ENCODE measurements at regions not wholly inside any gene's neighbourhood (a gene's known extent, or its start where the extent isn't known, plus 50 kb on each side); places are given as distances from the start of the nearest gene placed in this dataset.

DNA sequence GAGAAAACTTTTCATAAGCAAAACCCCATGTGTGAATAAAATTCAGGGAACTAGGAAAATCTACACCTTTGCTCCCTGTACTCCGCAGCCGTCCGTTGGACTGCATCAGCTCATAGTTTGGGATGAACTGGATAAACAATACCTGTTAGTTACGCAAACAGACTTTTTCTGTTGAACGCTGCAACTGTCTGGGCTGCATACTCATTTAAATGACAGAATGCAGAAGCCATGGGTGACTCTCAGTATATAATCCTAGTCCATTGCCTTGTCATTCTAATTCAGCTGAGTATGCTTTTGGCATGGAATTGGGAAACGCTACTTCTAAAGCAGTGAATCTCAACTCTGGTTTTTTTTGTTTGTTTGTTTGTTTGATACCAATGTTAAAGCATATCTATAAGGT, 151.6 kb downstream of the SLITRK1 start:
- H3K4me1 ChIP-seq (ENCODE audit: control insufficient read depth, insufficient read depth, low read length) = no peaks in the 10 kb centered on the region
- H3K27me3 ChIP-seq (ENCODE audit: control insufficient read depth, insufficient read depth, low read length) = no peaks in the 10 kb centered on the region
- H3K9ac ChIP-seq (ENCODE audit: low read depth, low read length) = no peak overlapping the region
- H3K4me3 ChIP-seq (ENCODE audit: low read depth, low read length) = no peak overlapping the region
- H3K36me3 ChIP-seq (ENCODE audit: control insufficient read depth, insufficient read depth, low read length) = no peaks in the 10 kb centered on the region
- H3K9me3 ChIP-seq (ENCODE audit: control insufficient read depth, insufficient read depth, low read length) = no peaks in the 10 kb centered on the region

DNA sequence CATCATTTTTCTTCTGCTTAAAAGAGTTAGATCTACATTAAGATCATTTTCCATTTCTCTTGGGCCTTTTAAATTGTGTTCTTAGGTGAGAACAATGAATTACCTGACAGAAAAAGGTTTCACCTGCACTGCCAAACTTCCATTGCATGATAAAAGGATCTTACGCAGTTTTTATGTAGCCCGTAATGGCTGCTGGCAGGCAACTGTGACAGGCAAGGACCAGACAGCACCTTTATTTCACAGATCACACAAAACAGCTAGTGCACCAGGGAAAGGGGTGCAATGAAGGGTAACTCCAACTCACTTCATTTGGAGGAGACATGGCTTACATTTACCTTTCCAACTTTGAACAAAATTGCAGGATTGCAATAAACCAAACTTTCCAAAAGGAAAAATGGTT, 159.8 kb downstream of the SLITRK1 start:
- no peak overlapping the region for H3K9ac ChIP-seq (ENCODE audit: low read depth, low read length)
- no peaks in the 10 kb centered on the region for H3K9me3 ChIP-seq (ENCODE audit: control insufficient read depth, insufficient read depth, low read length)
- no peak overlapping the region for H3K4me3 ChIP-seq (ENCODE audit: low read depth, low read length)
- H3K36me3 ChIP-seq (ENCODE audit: control insufficient read depth, insufficient read depth, low read length) = no peaks in the 10 kb centered on the region
- H3K4me1 ChIP-seq (ENCODE audit: control insufficient read depth, insufficient read depth, low read length) = peaks cover 3% of the 10 kb centered on the region
- H3K27me3 ChIP-seq (ENCODE audit: control insufficient read depth, insufficient read depth, low read length) = no peaks in the 10 kb centered on the region

DNA sequence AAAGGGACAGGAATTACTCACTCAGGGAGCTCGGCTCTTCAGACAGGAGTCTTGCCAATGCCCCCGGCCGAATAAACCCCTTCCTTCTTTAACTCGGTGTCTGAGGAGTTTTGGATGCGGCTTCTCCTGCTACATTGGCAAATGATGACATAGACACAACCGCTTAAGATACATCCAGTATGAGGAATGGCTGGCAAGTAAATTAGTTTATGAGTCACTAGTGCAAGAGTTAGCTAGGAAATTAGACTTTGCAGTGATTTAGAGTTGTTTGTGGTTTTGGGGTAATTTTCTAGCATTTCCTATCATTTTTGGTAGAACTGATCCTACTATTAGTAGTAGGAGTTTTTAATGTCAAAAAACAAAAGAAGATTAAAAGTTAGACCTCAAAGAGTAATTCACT, 166.2 kb downstream of the SLITRK1 start:
- Histone ChIP-seq H3K9me3 (ENCODE audit: control insufficient read depth, insufficient read depth, low read length) (no peaks in the 10 kb centered on the region), H3K36me3 (ENCODE audit: control insufficient read depth, insufficient read depth, low read length) (no peaks in the 10 kb centered on the region), H3K27me3 (ENCODE audit: control insufficient read depth, insufficient read depth, low read length) (no peaks in the 10 kb centered on the region), H3K4me3 (ENCODE audit: low read depth, low read length) (no peak overlapping the region), H3K9ac (ENCODE audit: low read depth, low read length) (no peak overlapping the region), H3K4me1 (ENCODE audit: control insufficient read depth, insufficient read depth, low read length) (peaks cover 8% of the 10 kb centered on the region)

DNA sequence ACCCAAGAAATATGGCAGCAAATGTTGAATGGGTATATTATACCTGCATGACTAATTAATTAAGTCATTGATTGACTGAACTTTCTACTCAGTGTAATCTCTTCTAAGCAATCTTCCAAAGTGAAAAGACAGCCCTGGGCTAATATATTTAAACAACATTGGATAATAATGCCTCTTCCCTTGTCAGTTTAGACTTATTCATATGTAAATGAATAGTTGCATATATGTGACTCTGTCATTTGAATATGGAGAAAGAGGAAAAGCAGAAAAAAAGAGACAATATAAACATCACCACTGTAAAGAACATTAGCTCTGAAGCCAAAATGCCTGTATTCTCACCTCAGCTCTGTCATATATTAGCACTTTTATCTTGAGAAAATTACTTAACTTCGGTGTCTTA, 168.0 kb downstream of the SLITRK1 start:
- no peaks in the 10 kb centered on the region for H3K27me3 ChIP-seq (ENCODE audit: control insufficient read depth, insufficient read depth, low read length)
- H3K4me1 ChIP-seq (ENCODE audit: control insufficient read depth, insufficient read depth, low read length) = peaks cover 8% of the 10 kb centered on the region
- H3K9ac ChIP-seq (ENCODE audit: low read depth, low read length) = no peak overlapping the region
- H3K4me3 ChIP-seq (ENCODE audit: low read depth, low read length) = no peak overlapping the region
- H3K36me3 ChIP-seq (ENCODE audit: control insufficient read depth, insufficient read depth, low read length) = no peaks in the 10 kb centered on the region
- H3K9me3 ChIP-seq (ENCODE audit: control insufficient read depth, insufficient read depth, low read length) = no peaks in the 10 kb centered on the region

DNA sequence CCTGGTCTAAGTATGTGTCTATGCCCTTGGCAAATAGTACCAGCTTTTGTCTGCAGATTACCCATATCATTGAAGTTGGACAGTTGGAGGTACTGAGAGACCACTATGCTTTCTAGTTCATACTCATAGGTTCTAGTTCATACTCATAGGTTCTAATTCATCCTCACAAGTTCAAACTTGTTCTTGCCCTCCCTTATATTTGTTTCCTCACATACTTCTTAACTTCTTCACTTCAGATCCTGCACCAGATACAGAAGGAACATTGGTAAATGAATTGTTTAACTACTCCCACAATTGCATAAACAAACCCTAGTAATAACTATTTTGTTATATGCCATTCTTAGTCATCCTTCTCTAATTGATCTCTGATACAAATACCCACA, 172.2 kb downstream of the SLITRK1 start:
- no peak overlapping the region for H3K4me3 ChIP-seq (ENCODE audit: low read depth, low read length)
- no peaks in the 10 kb centered on the region for H3K9me3 ChIP-seq (ENCODE audit: control insufficient read depth, insufficient read depth, low read length)
- H3K36me3 ChIP-seq (ENCODE audit: control insufficient read depth, insufficient read depth, low read length) = no peaks in the 10 kb centered on the region
- H3K27me3 ChIP-seq (ENCODE audit: control insufficient read depth, insufficient read depth, low read length) = no peaks in the 10 kb centered on the region
- peaks cover 8% of the 10 kb centered on the region for H3K4me1 ChIP-seq (ENCODE audit: control insufficient read depth, insufficient read depth, low read length)
- no peak overlapping the region for H3K9ac ChIP-seq (ENCODE audit: low read depth, low read length)

DNA sequence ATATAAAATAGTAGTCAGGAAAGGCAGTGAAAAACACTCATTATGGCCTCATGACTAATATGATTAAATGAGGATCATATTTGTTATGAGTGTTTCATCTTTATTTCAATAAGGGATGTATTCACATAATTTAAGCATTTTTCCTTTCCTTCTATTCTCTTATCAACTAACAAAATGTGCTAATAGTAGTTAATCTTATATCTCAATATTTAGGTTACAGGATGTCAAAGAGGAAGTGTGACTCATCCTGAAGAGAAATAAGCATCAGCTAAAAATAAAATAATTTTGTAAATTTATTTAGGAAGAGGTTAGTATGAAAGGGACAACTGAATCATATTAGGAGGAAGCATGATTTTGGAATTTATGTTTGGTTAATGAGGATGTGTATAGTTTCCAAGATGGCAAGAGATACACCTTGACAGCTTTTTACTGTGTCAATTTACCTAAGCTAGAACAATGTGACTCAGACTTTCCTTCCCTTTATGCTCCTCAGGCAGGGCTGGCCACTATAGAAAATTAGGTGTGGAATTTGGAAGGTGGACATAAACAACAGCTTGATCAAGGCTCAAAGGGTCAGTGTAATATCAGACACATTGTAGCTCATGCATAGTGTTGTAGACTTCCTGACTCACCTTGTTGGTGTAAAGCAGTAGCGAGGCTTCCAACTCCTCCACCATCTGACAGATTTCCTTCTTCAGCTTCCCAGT, 172.7 kb downstream of the SLITRK1 start:
- Histone ChIP-seq H3K27me3 (ENCODE audit: control insufficient read depth, insufficient read depth, low read length) (no peaks in the 10 kb centered on the region), H3K4me3 (ENCODE audit: low read depth, low read length) (no peak overlapping the region), H3K9me3 (ENCODE audit: control insufficient read depth, insufficient read depth, low read length) (no peaks in the 10 kb centered on the region), H3K36me3 (ENCODE audit: control insufficient read depth, insufficient read depth, low read length) (no peaks in the 10 kb centered on the region), H3K4me1 (ENCODE audit: control insufficient read depth, insufficient read depth, low read length) (peaks cover 8% of the 10 kb centered on the region), H3K9ac (ENCODE audit: low read depth, low read length) (no peak overlapping the region)

DNA sequence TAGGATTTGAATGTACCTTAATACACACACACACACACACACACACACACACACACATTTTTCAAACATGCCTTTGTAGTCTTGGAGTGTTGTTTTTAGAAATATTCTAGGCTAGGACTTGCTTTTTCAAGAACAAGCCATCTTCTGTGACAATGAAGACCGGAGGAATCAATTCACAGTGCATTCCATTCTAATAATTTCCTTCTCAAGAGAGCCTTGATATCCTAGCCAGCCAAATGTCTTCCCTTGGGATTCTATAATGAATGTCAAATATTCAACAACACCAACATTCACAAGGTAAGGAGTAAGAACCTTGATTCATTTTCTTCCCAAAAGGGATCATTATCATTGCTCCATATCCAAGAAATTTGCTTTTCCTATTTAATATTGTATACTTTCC, 180.3 kb downstream of the SLITRK1 start:
- no peaks in the 10 kb centered on the region for H3K4me1 ChIP-seq (ENCODE audit: control insufficient read depth, insufficient read depth, low read length)
- no peaks in the 10 kb centered on the region for H3K9me3 ChIP-seq (ENCODE audit: control insufficient read depth, insufficient read depth, low read length)
- H3K27me3 ChIP-seq (ENCODE audit: control insufficient read depth, insufficient read depth, low read length) = no peaks in the 10 kb centered on the region
- H3K9ac ChIP-seq (ENCODE audit: low read depth, low read length) = no peak overlapping the region
- no peaks in the 10 kb centered on the region for H3K36me3 ChIP-seq (ENCODE audit: control insufficient read depth, insufficient read depth, low read length)
- H3K4me3 ChIP-seq (ENCODE audit: low read depth, low read length) = no peak overlapping the region

DNA sequence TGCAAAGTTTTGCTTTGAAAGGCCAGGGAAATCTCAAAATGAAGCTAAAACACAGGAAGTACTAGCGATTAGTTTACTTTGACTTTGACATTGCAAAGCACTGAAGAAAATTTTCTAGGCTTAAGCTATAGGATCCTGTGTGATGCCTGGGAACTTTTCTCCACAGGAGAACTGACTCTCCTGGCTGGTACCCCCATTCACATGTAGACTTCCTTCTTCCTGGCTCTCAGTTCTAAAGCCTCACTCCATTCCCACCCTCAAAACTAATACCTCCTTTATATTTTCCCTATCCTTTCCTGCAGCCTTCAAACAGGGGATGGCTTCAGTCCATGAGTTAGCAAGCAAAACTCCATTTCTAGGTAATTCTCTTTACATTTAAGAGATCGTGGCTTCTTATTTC, 189.5 kb downstream of the SLITRK1 start:
- Histone ChIP-seq H3K9ac (ENCODE audit: low read depth, low read length) (no peak overlapping the region), H3K4me1 (ENCODE audit: control insufficient read depth, insufficient read depth, low read length) (no peaks in the 10 kb centered on the region), H3K4me3 (ENCODE audit: low read depth, low read length) (no peak overlapping the region), H3K27me3 (ENCODE audit: control insufficient read depth, insufficient read depth, low read length) (no peaks in the 10 kb centered on the region), H3K9me3 (ENCODE audit: control insufficient read depth, insufficient read depth, low read length) (no peaks in the 10 kb centered on the region), H3K36me3 (ENCODE audit: control insufficient read depth, insufficient read depth, low read length) (no peaks in the 10 kb centered on the region)

DNA sequence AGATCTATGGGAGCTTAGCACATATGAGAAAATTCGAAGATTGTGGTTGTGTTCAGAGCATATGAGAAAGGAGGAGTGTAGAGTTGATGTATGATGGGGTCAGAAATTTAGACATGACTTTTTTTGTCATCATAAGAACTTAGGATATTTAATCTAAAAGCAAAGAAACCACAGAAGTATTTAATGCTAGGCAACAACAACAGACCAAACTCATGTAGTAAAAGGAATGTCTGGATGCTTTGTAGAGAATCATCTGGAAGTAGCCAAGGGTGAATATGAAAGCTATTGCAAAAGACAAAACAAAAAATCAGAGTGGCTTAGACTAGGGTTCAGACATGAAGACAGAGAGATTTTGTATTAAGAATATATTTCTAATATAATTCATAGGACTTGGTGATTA, 190.3 kb downstream of the SLITRK1 start:
- Histone ChIP-seq H3K9ac (ENCODE audit: low read depth, low read length) (no peak overlapping the region), H3K9me3 (ENCODE audit: control insufficient read depth, insufficient read depth, low read length) (no peaks in the 10 kb centered on the region), H3K4me3 (ENCODE audit: low read depth, low read length) (no peak overlapping the region), H3K27me3 (ENCODE audit: control insufficient read depth, insufficient read depth, low read length) (no peaks in the 10 kb centered on the region), H3K36me3 (ENCODE audit: control insufficient read depth, insufficient read depth, low read length) (no peaks in the 10 kb centered on the region), H3K4me1 (ENCODE audit: control insufficient read depth, insufficient read depth, low read length) (no peaks in the 10 kb centered on the region)

DNA sequence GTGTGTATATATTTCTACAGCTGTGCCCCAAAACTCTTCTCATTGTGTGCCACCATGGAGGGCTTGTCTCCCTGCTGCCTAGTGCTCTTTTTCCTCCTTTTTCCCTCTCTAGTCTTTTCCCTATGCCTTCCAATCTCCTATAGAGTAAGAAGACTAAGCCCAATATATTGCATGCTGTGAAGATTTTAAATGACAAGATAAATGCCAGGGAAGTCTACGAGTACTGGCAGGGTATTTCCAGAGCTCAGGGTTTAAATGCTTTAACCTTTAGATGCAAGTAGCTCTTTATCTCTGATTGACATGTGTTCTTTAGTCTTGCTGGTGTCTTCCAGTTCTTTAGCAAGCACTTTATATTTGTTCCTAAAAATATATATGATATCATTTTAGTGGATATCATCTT, 200.7 kb downstream of the SLITRK1 start:
- Histone ChIP-seq H3K4me1 (ENCODE audit: control insufficient read depth, insufficient read depth, low read length) (no peaks in the 10 kb centered on the region), H3K9me3 (ENCODE audit: control insufficient read depth, insufficient read depth, low read length) (no peaks in the 10 kb centered on the region), H3K27me3 (ENCODE audit: control insufficient read depth, insufficient read depth, low read length) (no peaks in the 10 kb centered on the region), H3K36me3 (ENCODE audit: control insufficient read depth, insufficient read depth, low read length) (no peaks in the 10 kb centered on the region), H3K9ac (ENCODE audit: low read depth, low read length) (no peak overlapping the region), H3K4me3 (ENCODE audit: low read depth, low read length) (no peak overlapping the region)

DNA sequence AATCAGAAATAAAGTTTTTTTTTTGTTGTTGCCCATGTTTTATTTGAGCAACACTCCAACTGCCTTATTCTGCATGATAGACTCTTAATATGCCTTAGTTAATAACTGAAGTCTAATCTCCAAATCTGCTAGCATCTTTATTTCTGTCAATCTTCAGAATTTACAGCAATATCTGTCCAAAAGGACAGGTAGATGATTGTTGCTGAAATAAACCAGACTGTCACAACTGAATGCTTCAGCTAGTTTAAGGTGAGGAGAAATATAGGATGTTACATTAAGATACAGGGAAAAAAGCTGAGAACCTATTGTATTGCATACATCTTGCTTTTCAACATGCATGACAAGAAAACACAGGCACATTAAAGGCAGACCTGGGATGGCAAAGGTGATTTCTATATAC, 204.3 kb downstream of the SLITRK1 start:
- H3K36me3 ChIP-seq (ENCODE audit: control insufficient read depth, insufficient read depth, low read length) = no peaks in the 10 kb centered on the region
- H3K4me3 ChIP-seq (ENCODE audit: low read depth, low read length) = no peak overlapping the region
- H3K9me3 ChIP-seq (ENCODE audit: control insufficient read depth, insufficient read depth, low read length) = no peaks in the 10 kb centered on the region
- H3K27me3 ChIP-seq (ENCODE audit: control insufficient read depth, insufficient read depth, low read length) = no peaks in the 10 kb centered on the region
- H3K9ac ChIP-seq (ENCODE audit: low read depth, low read length) = no peak overlapping the region
- H3K4me1 ChIP-seq (ENCODE audit: control insufficient read depth, insufficient read depth, low read length) = no peaks in the 10 kb centered on the region

DNA sequence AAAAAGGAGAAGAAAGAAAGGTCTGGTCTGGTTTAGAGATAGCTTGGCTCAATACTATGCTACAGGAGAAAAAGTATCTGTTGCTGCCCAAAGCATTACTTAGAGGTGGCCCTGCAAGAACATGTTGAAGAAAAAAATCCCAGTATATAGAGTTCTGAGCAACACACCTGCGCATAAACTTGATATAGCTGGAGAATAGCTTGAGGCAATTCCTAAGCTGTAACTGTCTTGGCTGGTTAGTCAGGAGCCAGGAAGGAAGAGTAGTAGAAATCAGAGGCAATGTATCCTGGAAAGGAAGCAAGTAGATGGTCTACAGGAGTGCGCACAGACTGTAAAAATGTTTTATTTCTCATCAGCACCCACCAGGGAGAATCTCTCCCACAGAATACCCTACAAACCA, 209.7 kb downstream of the SLITRK1 start:
- Histone ChIP-seq H3K36me3 (ENCODE audit: control insufficient read depth, insufficient read depth, low read length) (no peaks in the 10 kb centered on the region), H3K9me3 (ENCODE audit: control insufficient read depth, insufficient read depth, low read length) (peaks cover 3% of the 10 kb centered on the region), H3K4me3 (ENCODE audit: low read depth, low read length) (no peak overlapping the region), H3K4me1 (ENCODE audit: control insufficient read depth, insufficient read depth, low read length) (no peaks in the 10 kb centered on the region), H3K27me3 (ENCODE audit: control insufficient read depth, insufficient read depth, low read length) (no peaks in the 10 kb centered on the region), H3K9ac (ENCODE audit: low read depth, low read length) (no peak overlapping the region)
